ENCODE measurements at regions not wholly inside any gene's neighbourhood (a gene's known extent, or its start where the extent isn't known, plus 50 kb on each side); places are given as distances from the start of the nearest gene placed in this dataset.

- no peak for FAIRE-seq
Measured at GRCh38 chr18:28652654-28653053, 475.7 kb upstream of the CDH2 start.

- no peak for FAIRE-seq
Measured at GRCh38 chr18:28651298-28651697, 474.4 kb upstream of the CDH2 start.

GRCh38 chr18:28650860-28651259 is 473.9 kb upstream of the CDH2 start:
- FAIRE-seq: no peak

DNA sequence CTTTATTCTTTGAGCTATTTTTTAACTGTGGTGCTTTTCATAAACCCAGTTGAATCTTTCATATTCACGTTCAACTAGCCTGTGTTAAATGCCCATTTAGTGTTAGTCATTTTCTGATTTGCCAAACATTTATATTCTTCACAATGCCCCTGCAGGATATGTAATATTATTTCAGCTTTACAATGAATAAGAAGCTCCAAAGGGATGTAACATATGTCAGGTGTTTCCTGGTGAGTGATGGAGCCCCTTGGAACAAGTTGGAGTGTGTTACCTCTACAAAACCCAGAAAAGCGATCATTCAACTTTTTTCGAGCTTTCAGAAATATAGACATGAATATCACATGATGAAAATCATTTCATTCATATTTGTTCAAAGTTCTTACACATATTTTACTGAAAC is 471.0 kb upstream of the CDH2 start:
- no peak for FAIRE-seq

- FAIRE-seq: no peak
Measured at GRCh38 chr18:28637897-28638296, 461.0 kb upstream of the CDH2 start.

GRCh38 chr18:28635530-28635929 is 458.6 kb upstream of the CDH2 start:
- FAIRE-seq: no peak

GRCh38 chr18:28626756-28627155 is 449.8 kb upstream of the CDH2 start:
- peak; percentile 66 for FAIRE-seq

DNA sequence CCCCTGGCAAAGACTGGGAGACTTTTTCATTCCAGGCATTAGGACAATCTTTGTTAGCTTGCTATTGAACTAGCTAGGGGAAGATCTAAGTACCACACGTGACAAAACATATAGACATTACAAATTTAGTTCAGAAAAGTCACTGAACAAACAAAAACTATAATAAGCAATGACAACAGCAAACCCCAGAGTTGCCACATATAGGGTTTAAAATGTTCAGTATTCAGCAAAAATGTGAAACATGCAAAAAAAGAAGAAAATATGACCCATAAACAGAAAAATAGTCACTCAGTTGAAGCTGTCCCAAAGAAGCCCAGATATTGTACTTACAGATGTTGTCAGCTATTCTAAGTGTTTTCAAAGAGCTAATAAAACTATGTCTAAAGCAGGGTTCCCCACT is 431.1 kb upstream of the CDH2 start:
- no peak for FAIRE-seq

- no peak for FAIRE-seq
Measured at GRCh38 chr18:28606686-28607085, 429.8 kb upstream of the CDH2 start.

GRCh38 chr18:28602391-28602790 is 425.5 kb upstream of the CDH2 start:
- no peak for FAIRE-seq

GRCh38 chr18:28594034-28594433 is 417.1 kb upstream of the CDH2 start:
- FAIRE-seq: no peak

- no peak for FAIRE-seq
Measured at GRCh38 chr18:28588884-28589549, 412.1 kb upstream of the CDH2 start.

DNA sequence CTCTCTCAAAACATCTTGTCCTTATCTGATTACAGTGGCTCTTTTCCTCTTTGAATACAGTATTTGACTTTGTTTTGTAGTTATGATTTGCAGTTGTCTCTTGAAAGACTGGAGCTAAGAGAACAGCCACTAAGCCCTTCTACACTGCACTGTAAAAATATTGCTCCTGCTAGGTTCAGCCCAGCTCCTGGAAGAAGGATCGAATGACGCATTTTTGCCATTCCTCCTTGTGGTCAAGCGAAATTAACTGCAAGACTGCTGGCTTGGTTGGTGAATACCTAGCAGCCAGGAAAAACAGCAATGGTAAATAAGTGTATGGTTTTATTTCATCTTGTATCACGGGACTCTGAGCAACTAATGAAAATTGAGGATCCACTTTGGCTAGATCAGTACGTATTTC is 407.8 kb upstream of the CDH2 start:
- FAIRE-seq: no peak

- FAIRE-seq: no peak
Measured at GRCh38 chr18:28582724-28583123, 405.8 kb upstream of the CDH2 start.

GRCh38 chr18:28581521-28582071 is 404.7 kb upstream of the CDH2 start:
- FAIRE-seq: no peak

DNA sequence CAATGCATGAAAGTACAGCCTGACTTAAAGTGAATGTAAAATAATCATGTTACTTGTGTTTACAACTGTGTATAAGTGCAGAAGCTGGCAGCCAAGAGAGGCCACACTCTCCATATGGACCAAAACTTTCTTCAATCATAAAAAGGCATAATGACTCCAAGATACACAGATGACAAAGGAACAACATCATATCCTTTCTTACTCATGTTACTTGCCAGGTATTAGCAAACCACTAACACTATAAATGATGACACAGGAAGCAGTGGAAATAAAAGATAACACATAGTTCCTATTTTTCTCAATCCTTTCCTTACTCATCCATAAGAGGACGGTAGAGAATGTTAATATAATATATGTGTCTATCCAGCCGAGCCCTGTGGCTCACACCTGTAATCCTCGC is 400.0 kb upstream of the CDH2 start:
- no peak for FAIRE-seq

DNA sequence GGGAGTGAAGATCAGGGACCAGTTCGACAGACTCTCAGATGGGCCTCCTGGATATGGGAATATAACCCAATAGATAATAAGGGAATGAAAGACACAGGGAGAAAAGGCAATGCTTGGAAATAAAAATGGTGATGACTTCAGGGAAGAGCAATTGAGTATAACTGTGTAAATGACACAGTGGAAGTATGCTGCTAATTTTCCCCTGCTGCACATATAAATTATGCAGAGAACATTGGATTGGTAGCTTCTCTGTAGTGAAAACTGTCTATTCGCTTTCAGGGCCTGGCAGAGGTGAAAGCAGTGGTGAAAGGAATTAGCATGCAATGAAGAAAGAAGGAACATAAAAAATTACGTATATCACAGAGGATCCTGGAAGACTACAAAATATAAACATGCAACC is 398.2 kb upstream of the CDH2 start:
- FAIRE-seq: no peak

DNA sequence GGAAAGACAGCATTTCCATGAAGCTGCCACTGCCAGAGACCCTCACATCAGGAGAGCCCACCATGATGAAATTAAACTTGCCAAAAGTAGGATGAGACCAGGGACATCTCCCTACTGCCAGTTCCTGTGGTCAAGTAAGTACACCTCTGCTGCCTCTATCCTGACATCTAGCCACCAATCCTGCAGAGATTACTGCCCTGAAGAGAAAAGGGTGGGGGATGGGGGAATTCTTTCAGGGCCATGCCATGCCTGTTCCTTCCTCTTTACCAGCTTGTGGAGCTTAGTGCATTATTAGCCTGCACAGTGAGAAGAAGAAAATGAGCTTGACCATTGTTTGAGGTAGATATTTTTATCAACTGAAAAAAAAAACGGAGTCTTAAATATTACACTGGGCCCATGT is 397.2 kb upstream of the CDH2 start:
- FAIRE-seq: no peak

DNA sequence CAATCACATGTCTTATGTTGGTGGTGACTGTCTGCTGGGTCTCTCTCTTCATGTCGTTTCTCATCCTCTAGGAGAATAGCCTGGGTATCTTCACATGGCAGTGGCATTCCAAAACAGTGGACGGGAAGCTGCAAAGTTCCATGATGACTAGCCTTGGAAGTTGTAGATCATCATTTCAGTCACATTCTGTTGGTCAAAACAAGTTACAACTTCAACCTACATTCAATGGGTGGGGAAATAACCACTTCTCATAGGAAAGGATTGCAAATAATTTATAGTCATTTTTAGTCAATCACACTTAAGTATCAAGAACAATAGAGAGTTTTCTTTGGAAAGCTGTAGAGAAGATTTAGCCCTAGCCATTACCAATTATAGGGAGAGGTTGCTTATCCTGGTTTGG is 395.0 kb upstream of the CDH2 start:
- no peak for FAIRE-seq

DNA sequence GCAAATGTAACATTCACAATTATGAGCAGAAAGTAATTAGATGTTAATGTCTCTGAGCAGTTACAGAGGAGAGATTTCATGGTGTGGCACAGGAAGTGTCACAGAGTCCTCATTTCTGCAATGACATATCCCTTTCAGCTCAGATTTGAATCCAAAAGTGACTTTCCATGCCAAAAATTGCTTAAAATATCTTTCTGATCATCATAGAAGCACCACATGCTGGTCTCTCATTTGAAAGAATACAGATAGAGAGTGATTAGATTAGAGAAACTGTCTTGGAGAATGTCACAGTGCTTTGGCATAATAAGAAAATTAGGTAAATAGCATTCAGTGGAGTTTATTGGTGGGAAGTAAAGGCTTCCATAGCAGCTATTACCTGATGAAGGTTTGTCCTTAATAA is 383.4 kb upstream of the CDH2 start:
- no peak for FAIRE-seq

GRCh38 chr18:28559511-28559910 is 382.6 kb upstream of the CDH2 start:
- FAIRE-seq: no peak

DNA sequence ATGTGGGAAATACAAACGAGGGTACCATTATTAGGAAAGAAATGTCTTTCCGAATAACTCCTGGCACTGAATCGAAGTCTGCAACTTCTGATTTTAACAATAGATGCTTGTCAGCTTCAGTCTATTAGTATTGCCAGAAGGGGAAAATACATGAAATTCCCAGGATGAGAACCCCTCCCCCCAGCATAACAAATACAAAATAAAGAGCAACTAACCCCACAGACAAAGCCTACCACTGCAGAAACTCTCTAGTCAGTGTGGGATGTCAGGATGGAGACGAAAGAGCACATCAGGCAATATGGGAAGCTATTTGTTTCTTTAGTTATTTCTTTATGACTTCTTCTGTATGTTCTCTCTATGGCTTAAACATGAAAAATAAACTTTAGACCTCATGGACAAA is 365.0 kb upstream of the CDH2 start:
- FAIRE-seq: no peak

DNA sequence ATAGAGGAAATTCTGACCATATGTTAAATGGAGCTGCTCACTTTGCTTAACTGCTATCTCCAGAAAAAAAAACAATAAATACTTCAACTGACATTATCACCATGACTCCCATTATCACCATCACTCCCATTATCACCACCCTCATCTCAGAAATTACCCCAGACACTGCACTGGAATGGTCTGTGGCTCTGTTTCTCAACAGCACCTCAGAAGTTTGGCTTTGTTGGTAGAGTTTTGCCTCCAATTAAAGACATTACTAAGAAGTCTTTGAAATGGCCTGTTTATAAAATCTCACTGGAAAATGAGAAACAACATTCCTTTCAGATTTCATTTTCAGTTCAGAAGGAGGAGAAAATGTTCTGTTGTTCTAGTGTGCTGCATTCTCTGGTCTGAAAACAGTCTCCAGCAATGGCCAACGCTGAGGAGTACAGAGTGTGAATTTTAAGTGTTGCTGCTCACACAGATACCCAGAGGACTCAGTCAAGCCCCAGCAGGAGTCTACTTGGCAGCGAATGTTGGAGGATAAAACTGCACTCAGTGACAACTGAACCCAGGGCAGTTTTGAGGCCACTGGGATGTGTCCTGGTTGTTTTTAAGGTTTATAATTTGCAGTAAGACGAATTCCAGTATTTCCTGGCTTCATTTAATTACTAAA is 364.5 kb upstream of the CDH2 start:
- no peak for FAIRE-seq

DNA sequence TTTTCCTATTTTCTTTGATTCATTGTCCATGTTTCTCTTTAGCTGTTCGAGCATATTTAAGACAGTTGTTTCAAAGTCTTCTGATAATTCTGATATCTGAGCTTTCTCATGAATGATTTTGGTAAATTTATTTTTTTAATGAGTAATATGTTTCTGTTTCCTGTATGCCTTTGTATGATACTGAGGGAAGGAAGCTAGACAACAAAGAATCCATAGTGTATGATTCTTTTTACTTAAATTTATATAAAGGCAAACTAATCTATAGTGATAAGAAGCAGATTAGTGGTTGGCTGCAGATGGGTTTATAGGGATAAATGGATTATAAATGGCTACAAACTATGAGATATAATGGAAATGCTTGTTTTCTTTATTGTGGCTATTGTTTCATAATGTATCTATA is 352.7 kb upstream of the CDH2 start:
- FAIRE-seq: no peak

DNA sequence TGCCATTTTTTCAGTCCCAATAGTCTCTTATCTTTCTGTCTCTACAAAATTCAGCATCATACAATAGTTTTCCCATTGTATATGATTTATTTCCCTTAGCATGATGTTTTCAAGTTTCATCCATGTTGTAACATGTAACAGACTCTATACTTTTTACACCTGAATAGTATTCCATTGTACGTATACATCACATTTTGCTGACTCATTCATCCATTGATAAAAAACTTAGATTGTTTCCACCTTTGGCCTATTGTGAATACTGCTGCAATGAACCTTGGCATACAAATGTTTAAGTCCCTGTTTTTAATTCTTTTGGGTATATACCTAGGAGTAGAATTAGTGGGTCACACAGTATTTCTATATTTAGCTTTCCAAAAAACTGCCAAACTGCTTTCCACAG is 349.3 kb upstream of the CDH2 start:
- FAIRE-seq: no peak
